Endothelial cell of umbilical vein (primary cell): ENCODE measurements at regions not wholly inside any gene's neighbourhood (a gene's known extent, or its start where the extent isn't known, plus 50 kb on each side); places are given as distances from the start of the nearest gene placed in this dataset.

Experiments
- EZH2 ChIP-seq: IDR thresholded peaks from 2 replicates; pipeline ENCODE4 v1.6.1; 2012; ENCODE audit warnings: borderline replicate concordance, low read depth, mild to moderate bottlenecking, moderate library complexity, low read length, inconsistent platforms; ENCODE audit not compliant: severe bottlenecking
- FOS ChIP-seq: IDR thresholded peaks from 2 replicates; pipeline ENCODE4 v1.6.1; 2011; ENCODE audit warnings: mild to moderate bottlenecking, low read length, moderate library complexity, borderline replicate concordance; ENCODE audit not compliant: insufficient read depth
- GATA2 ChIP-seq: IDR thresholded peaks from 2 replicates; pipeline ENCODE4 v1.7.0; 2011; ENCODE audit warnings: low read depth, mild to moderate bottlenecking, moderate library complexity, mixed read lengths, low read length; ENCODE audit not compliant: insufficient read length, insufficient read depth
- JUN ChIP-seq: IDR thresholded peaks from 2 replicates; pipeline ENCODE4 v1.6.1; 2011; ENCODE audit warnings: borderline replicate concordance, low read depth; ENCODE audit not compliant: insufficient read length, insufficient read depth
- MAX ChIP-seq: IDR thresholded peaks from 2 replicates; pipeline ENCODE4 v1.6.1; 2011; ENCODE audit not compliant: insufficient read depth, insufficient read length
- MYC ChIP-seq: IDR thresholded peaks from one replicate; pipeline ENCODE4 v1.6.1; 2011; ENCODE audit warnings: mild to moderate bottlenecking, low read depth, low read length
- POLR2A ChIP-seq: IDR thresholded peaks from 2 replicates; pipeline ENCODE4 v1.6.1; 2012; ENCODE audit warnings: low read depth, mild to moderate bottlenecking, control low read depth, low read length
- POLR2AphosphoS5 ChIP-seq: IDR thresholded peaks from 2 replicates; pipeline ENCODE4 v1.6.1; 2012; ENCODE audit warnings: low read depth, mild to moderate bottlenecking, control low read depth, low read length, moderate library complexity; ENCODE audit not compliant: insufficient read depth
- TF ChIP-seq, protein P1 (sequence below), 2 donors: IDR thresholded peaks; 1 replicate in 1 of 2; 2 replicates in 1 of 2; pipeline ENCODE4 v1.5.1; 2011; ENCODE audit warnings: low read length in 2 of 2, mild to moderate bottlenecking in 2 of 2, moderate library complexity in 2 of 2, control low read depth in 1 of 2, inconsistent platforms in 1 of 2, low read depth in 1 of 2; ENCODE audit not compliant: insufficient read depth in 1 of 2; ENCODE audit errors: extremely low read depth in 1 of 2

GRCh38 chr1:69197816-69198215 is 369.9 kb upstream of the LRRC7 start:
- TF ChIP-seq, protein P1, sequence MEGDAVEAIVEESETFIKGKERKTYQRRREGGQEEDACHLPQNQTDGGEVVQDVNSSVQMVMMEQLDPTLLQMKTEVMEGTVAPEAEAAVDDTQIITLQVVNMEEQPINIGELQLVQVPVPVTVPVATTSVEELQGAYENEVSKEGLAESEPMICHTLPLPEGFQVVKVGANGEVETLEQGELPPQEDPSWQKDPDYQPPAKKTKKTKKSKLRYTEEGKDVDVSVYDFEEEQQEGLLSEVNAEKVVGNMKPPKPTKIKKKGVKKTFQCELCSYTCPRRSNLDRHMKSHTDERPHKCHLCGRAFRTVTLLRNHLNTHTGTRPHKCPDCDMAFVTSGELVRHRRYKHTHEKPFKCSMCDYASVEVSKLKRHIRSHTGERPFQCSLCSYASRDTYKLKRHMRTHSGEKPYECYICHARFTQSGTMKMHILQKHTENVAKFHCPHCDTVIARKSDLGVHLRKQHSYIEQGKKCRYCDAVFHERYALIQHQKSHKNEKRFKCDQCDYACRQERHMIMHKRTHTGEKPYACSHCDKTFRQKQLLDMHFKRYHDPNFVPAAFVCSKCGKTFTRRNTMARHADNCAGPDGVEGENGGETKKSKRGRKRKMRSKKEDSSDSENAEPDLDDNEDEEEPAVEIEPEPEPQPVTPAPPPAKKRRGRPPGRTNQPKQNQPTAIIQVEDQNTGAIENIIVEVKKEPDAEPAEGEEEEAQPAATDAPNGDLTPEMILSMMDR (IDR thresholded peaks at IDR 0.05; ENCODE audit: extremely low read depth in 1 of 2, insufficient read depth in 1 of 2, low read depth in 1 of 2, low read length in 2 of 2), result no peak
- TF ChIP-seq MYC (no peak), FOS (no peak), MAX (no peak), POLR2A (no peak), EZH2 (no peak), JUN (no peak), POLR2AphosphoS5 (no peak), GATA2 (no peak)
